Prostate gland (tissue), 2 donors: ENCODE measurements at regions not wholly inside any gene's neighbourhood (a gene's known extent, or its start where the extent isn't known, plus 50 kb on each side); places are given as distances from the start of the nearest gene placed in this dataset.

Experiments
- DNase-seq: peaks from one replicate; pipeline ENCODE4 v3.0.0-alpha.2; 2019; ENCODE audit warnings: low spot score
- H3K27ac ChIP-seq, 2 donors: fragments of 200-600 bp; sonication (generic); 2 replicates each; pipeline ENCODE4 v1.5.1; 2017 to 2019
- H3K27me3 ChIP-seq: fragments of 200-600 bp; sonication (generic); replicated peaks from 2 replicates; pipeline ENCODE4 v1.5.1; 2019; ENCODE audit not compliant: insufficient read depth
- H3K36me3 ChIP-seq, 2 donors: fragments of 200-600 bp; sonication (generic); 1 replicate in 1 of 2; 2 replicates in 1 of 2; pipeline versions ENCODE4 v1.5.1 to v1.8.1; 2017 to 2019
- H3K4me1 ChIP-seq: fragments of 200-600 bp; sonication (generic); replicated peaks from 2 replicates; pipeline ENCODE4 v1.5.1; 2019
- H3K4me3 ChIP-seq, 2 donors: fragments of 200-600 bp; sonication (generic); 2 replicates each; pipeline ENCODE4 v1.5.1; 2017 to 2019
- H3K9me3 ChIP-seq: fragments of 200-600 bp; sonication (generic); 2 replicates; pipeline ENCODE4 v1.5.1; 2017
- CTCF ChIP-seq, 4 experiments: fragments of 200-600 bp in 2 of 4; fragments of 450-650 bp in 2 of 4; sonication (generic) in 2 of 4; IDR thresholded peaks; 1 replicate in 3 of 4; 2 replicates in 1 of 4; pipeline ENCODE4 v1.5.1; 2016 to 2019; ENCODE audit warnings: antibody characterized with exemption in 4 of 4, mild to moderate bottlenecking in 2 of 4, moderate library complexity in 2 of 4
- POLR2A ChIP-seq: fragments of 450-650 bp; IDR thresholded peaks from one replicate; pipeline ENCODE4 v1.6.1; 2016; ENCODE audit warnings: antibody characterized with exemption, mild to moderate bottlenecking
- POLR2AphosphoS5 ChIP-seq: sonication (generic); formaldehyde crosslinking; IDR thresholded peaks from one replicate; pipeline ENCODE4 v1.6.1; 2017; ENCODE audit warnings: antibody characterized with exemption
- WGBS: methylation state at CpG from one replicate; pipeline ENCODE4 v1.1.5; 2018; 5-methylcytosine and 5-hydroxymethylcytosine counted together
- intact Hi-C: fragments of 100-400 bp; cut with DNase I; formaldehyde crosslinking; loops from one replicate; pipeline ENCODE4 v1.14.2; 2022

GRCh38 chr3:147735616-147736015, 326.5 kb downstream of the ZIC1 start:
- no peak for TF ChIP-seq POLR2A
- Histone ChIP-seq H3K9me3 (no peaks in the 10 kb centered on the region), H3K4me3 (no peak overlapping the region), H3K4me1 (no peaks in the 10 kb centered on the region), H3K27ac (no peak overlapping the region), H3K36me3 (no peaks in the 10 kb centered on the region), H3K27me3 (no peaks in the 10 kb centered on the region)
- no peak for DNase-seq
- intact Hi-C loops: no loop called here
- WGBS: 32% methylated on average over 3 of the region's 3 CpGs

GRCh38 chr3:147736226-147736625, 327.1 kb downstream of the ZIC1 start:
- no peaks in the 10 kb centered on the region for H3K4me1 ChIP-seq
- H3K4me3 ChIP-seq: no peak overlapping the region
- H3K36me3 ChIP-seq: no peaks in the 10 kb centered on the region
- DNase-seq: no peak
- intact Hi-C loops: no loop called here
- TF ChIP-seq CTCF (IDR thresholded peaks at IDR 0.05) (no peak), POLR2AphosphoS5 (no peak), POLR2A (no peak)
- no peaks in the 10 kb centered on the region for H3K9me3 ChIP-seq
- no peaks in the 10 kb centered on the region for H3K27me3 ChIP-seq
- no peak overlapping the region for H3K27ac ChIP-seq
- 24% methylated on average over 2 of the region's 2 CpGs for WGBS

GRCh38 chr3:147737376-147737775, 328.2 kb downstream of the ZIC1 start:
- intact Hi-C loops: no loop called here
- TF ChIP-seq POLR2AphosphoS5: no peak
- TF ChIP-seq POLR2A: no peak
- TF ChIP-seq CTCF (IDR thresholded peaks at IDR 0.05): no peak
- no peak for DNase-seq
- no peaks in the 10 kb centered on the region for H3K4me1 ChIP-seq
- no peak overlapping the region for H3K4me3 ChIP-seq
- no peak overlapping the region for H3K27ac ChIP-seq
- WGBS: 91% methylated on average over 1 of the region's 1 CpG
- no peaks in the 10 kb centered on the region for H3K36me3 ChIP-seq
- no peaks in the 10 kb centered on the region for H3K9me3 ChIP-seq
- H3K27me3 ChIP-seq: no peaks in the 10 kb centered on the region

GRCh38 chr3:147740928-147741327, 331.8 kb downstream of the ZIC1 start:
- Histone ChIP-seq H3K27me3 (no peaks in the 10 kb centered on the region), H3K27ac (no peak overlapping the region), H3K36me3 (no peaks in the 10 kb centered on the region), H3K9me3 (no peaks in the 10 kb centered on the region), H3K4me1 (no peaks in the 10 kb centered on the region), H3K4me3 (no peak overlapping the region)
- TF ChIP-seq POLR2AphosphoS5: no peak
- no peak for TF ChIP-seq POLR2A
- intact Hi-C loops: no loop called here
- 78% methylated on average over 1 of the region's 1 CpG for WGBS
- no peak for DNase-seq

- WGBS: 60% methylated on average over 2 of the region's 2 CpGs
- no peak for DNase-seq
- no peaks in the 10 kb centered on the region for H3K4me1 ChIP-seq
- intact Hi-C loops: no loop called here
- no peak overlapping the region for H3K27ac ChIP-seq
- no peaks in the 10 kb centered on the region for H3K36me3 ChIP-seq
- no peak overlapping the region for H3K4me3 ChIP-seq
- no peaks in the 10 kb centered on the region for H3K27me3 ChIP-seq
- TF ChIP-seq CTCF (IDR thresholded peaks at IDR 0.05) (no peak), POLR2A (no peak), POLR2AphosphoS5 (no peak)
- no peaks in the 10 kb centered on the region for H3K9me3 ChIP-seq
Measured at GRCh38 chr3:147744967-147745366, 335.8 kb downstream of the ZIC1 start.

- H3K27me3 ChIP-seq: no peaks in the 10 kb centered on the region
- H3K4me3 ChIP-seq: no peak overlapping the region
- WGBS: 79% methylated on average over 3 of the region's 3 CpGs
- H3K4me1 ChIP-seq: no peaks in the 10 kb centered on the region
- H3K36me3 ChIP-seq: no peaks in the 10 kb centered on the region
- DNase-seq: no peak
- TF ChIP-seq POLR2AphosphoS5 (no peak), POLR2A (no peak), CTCF (IDR thresholded peaks at IDR 0.05) (no peak)
- intact Hi-C loops: no loop called here
- no peaks in the 10 kb centered on the region for H3K9me3 ChIP-seq
- H3K27ac ChIP-seq: no peak overlapping the region
Measured at GRCh38 chr3:147755310-147755709, 346.1 kb downstream of the ZIC1 start.
